Thyroid gland (tissue), 4 donors: ENCODE measurements at regions not wholly inside any gene's neighbourhood (a gene's known extent, or its start where the extent isn't known, plus 50 kb on each side); places are given as distances from the start of the nearest gene placed in this dataset.

ENCODE experiments used
- POLR2A ChIP-seq, 2 donors: fragments of 450-650 bp; IDR thresholded peaks; one replicate each; pipeline ENCODE4 v1.6.1; 2017; ENCODE audit warnings: antibody characterized with exemption in 2 of 2, mild to moderate bottlenecking in 2 of 2, moderate library complexity in 1 of 2
- TF ChIP-seq, protein P1 (sequence below), 6 experiments: fragments of 200-600 bp in 3 of 6; fragments of 450-650 bp in 3 of 6; sonication (generic) in 3 of 6; IDR thresholded peaks; one replicate each; pipeline ENCODE4 v1.5.1; 2016 to 2019; ENCODE audit warnings: antibody characterized with exemption in 6 of 6, mild to moderate bottlenecking in 2 of 6, inconsistent platforms in 1 of 6, moderate library complexity in 1 of 6

DNA sequence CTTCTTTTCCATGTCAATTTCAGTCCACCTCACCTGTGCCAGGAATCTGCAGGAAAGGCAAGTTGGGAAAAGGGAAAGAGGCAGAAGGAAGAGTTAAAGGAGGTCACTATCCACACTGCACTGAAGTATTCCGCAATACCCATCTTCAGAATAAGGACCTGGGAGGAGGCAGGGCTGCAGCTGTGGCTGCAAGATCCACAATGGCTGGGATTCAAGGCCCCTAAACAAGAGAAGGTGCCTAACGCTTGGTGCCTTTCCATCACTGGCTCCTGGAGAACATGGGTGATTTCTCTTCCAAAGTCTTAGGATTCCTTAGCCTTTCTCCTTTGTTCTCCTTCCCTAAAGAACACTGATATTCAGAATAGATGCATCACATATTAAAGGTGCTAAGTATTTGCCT, 204.0 kb downstream of the GRIN2B start:
- TF ChIP-seq, protein P1, sequence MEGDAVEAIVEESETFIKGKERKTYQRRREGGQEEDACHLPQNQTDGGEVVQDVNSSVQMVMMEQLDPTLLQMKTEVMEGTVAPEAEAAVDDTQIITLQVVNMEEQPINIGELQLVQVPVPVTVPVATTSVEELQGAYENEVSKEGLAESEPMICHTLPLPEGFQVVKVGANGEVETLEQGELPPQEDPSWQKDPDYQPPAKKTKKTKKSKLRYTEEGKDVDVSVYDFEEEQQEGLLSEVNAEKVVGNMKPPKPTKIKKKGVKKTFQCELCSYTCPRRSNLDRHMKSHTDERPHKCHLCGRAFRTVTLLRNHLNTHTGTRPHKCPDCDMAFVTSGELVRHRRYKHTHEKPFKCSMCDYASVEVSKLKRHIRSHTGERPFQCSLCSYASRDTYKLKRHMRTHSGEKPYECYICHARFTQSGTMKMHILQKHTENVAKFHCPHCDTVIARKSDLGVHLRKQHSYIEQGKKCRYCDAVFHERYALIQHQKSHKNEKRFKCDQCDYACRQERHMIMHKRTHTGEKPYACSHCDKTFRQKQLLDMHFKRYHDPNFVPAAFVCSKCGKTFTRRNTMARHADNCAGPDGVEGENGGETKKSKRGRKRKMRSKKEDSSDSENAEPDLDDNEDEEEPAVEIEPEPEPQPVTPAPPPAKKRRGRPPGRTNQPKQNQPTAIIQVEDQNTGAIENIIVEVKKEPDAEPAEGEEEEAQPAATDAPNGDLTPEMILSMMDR (IDR thresholded peaks at IDR 0.05), result no peak
- TF ChIP-seq POLR2A (IDR thresholded peaks at IDR 0.05), result no peak
